Endothelial cell of umbilical vein (primary cell): ENCODE measurements at regions not wholly inside any gene's neighbourhood (a gene's known extent, or its start where the extent isn't known, plus 50 kb on each side); places are given as distances from the start of the nearest gene placed in this dataset.

Experiments used
- CTCF ChIP-seq, 2 donors: IDR thresholded peaks; 1 replicate in 1 of 2; 2 replicates in 1 of 2; pipeline ENCODE4 v1.5.1; 2011; ENCODE audit warnings: low read length in 2 of 2, mild to moderate bottlenecking in 2 of 2, moderate library complexity in 2 of 2, control low read depth in 1 of 2, inconsistent platforms in 1 of 2, low read depth in 1 of 2; ENCODE audit not compliant: insufficient read depth in 1 of 2; ENCODE audit errors: extremely low read depth in 1 of 2
- EZH2 ChIP-seq: IDR thresholded peaks from 2 replicates; pipeline ENCODE4 v1.6.1; 2012; ENCODE audit warnings: borderline replicate concordance, low read depth, mild to moderate bottlenecking, moderate library complexity, low read length, inconsistent platforms; ENCODE audit not compliant: severe bottlenecking
- FOS ChIP-seq: IDR thresholded peaks from 2 replicates; pipeline ENCODE4 v1.6.1; 2011; ENCODE audit warnings: mild to moderate bottlenecking, low read length, moderate library complexity, borderline replicate concordance; ENCODE audit not compliant: insufficient read depth
- MAX ChIP-seq: IDR thresholded peaks from 2 replicates; pipeline ENCODE4 v1.6.1; 2011; ENCODE audit not compliant: insufficient read depth, insufficient read length
- MYC ChIP-seq: IDR thresholded peaks from one replicate; pipeline ENCODE4 v1.6.1; 2011; ENCODE audit warnings: mild to moderate bottlenecking, low read depth, low read length
- POLR2A ChIP-seq: IDR thresholded peaks from 2 replicates; pipeline ENCODE4 v1.6.1; 2012; ENCODE audit warnings: low read depth, mild to moderate bottlenecking, control low read depth, low read length
- POLR2AphosphoS5 ChIP-seq: IDR thresholded peaks from 2 replicates; pipeline ENCODE4 v1.6.1; 2012; ENCODE audit warnings: low read depth, mild to moderate bottlenecking, control low read depth, low read length, moderate library complexity; ENCODE audit not compliant: insufficient read depth

GRCh38 chr3:150239766-150240165, 168.3 kb upstream of the TSC22D2 start:
- TF ChIP-seq MAX (no peak), CTCF (IDR thresholded peaks at IDR 0.05; ENCODE audit: extremely low read depth in 1 of 2, insufficient read depth in 1 of 2, low read depth in 1 of 2, low read length in 2 of 2) (no peak), POLR2A (no peak), POLR2AphosphoS5 (no peak), EZH2 (no peak), MYC (no peak), FOS (no peak)
